GM18498 (cell line): ENCODE measurements at regions not wholly inside any gene's neighbourhood (a gene's known extent, or its start where the extent isn't known, plus 50 kb on each side); places are given as distances from the start of the nearest gene placed in this dataset.

Experiments
- ATAC-seq: cut with Tn5 transposase; IDR thresholded peaks from one replicate; pipeline ENCODE4 v1.9.1; 2021; ENCODE audit warnings: mild to moderate bottlenecking, moderate library complexity; ENCODE audit not compliant: unreplicated experiment

DNA sequence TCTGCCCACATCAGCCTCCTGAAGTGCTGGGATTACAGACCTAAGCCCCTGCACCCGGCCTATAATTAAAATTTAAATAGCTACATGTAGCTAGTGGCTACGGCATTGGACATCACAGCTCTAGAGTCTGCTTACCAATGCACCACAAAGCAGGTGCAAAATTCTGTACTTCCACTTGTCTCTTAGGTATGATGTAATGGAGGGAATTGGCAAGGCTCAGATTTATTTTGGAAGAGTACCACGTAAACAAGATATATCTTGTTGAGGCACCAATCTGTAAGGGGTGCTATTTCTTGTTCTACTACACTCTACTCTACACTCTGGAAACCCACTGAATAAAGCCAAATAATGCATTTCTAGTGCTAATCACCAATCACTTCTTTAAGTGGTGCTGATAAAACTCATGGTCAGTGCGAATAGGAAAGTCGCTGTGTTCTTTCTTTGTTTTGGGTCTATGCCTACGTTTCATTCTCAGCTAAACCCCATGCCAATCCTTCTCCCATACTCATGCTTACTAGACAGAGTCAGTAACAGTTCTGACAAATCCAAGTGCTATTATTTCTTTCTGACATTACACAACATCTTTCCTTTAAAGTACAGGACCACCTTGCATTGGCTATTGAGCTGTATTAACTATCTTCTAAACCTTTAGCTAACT lies 92.3 kb downstream of the GC start:
- no peak for ATAC-seq

DNA sequence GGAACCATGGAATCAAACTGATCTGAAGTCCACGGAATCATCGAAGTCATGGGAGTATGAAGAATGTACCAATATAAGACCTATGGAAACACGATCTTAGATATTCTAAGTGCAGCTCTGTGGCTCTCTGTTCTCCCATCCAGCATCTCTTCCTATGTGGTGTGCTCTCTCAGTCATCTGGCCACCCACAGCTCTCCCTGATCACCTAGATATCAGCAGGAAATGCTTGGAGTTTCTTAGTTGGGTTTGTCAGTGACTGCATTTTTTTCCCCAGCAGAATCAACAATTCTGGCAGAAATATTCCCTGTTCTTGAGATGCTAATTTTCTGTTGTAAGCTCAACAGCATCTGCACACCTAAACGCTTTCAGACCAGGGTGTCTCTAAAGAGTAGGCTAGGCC lies 94.1 kb downstream of the GC start:
- no peak for ATAC-seq

DNA sequence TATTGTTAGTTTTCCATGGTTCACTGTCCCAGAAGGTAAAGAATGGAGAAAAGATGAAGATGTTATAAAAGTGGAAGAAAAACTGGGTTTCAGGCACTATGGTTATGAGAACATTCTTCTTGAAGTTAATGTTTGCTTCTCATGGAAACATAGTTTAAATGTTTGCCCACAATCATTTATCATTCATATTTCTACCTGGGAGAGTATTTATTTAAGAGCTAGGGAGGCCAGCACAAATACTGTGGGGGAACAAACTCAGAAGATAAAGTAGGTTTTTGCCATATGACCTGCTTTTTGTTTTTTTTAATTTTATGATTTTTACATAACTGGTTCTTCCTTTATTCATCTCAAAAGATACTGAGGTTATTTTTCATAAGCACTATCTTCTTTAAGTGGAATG lies 96.8 kb downstream of the GC start:
- no peak for ATAC-seq

DNA sequence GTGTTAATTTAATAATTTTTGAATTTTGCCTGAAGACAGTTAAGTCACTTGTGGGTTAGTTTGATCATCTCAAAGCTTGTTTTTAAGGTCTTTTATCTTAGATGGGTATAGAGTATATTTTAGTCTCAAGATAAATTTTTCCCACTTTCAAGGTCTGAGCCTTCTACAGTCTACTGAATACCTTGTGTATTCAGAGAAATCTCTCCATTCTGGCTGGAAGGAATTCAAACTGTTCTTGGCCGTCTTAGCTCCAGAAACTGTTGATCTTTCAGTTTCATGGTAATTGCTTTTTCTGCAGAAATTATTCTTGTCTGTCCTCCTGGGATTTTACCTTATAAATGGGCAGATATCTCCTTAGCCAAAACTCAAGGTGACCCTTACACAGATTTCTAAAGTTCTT lies 97.9 kb downstream of the GC start:
- ATAC-seq = no peak

DNA sequence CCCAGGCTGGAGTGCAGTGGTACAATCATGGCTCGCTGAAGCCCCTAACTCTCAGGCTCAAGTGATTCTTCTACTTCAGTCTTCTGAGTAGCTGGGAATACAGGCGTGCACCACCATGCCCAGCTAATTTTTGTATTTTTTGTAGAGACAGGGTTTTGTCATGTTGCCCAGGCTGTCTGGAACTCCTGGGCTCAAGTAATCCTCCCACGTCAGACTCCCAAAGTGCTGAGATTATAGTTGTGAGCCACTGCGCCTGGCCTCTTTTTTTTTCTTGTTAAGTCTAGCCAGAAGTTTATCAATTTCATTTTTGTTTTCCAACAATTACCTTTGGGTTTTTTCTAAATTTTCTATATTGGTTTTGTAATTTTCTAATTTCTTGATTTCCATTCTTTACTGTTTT lies 100.6 kb downstream of the GC start:
- no peak for ATAC-seq

DNA sequence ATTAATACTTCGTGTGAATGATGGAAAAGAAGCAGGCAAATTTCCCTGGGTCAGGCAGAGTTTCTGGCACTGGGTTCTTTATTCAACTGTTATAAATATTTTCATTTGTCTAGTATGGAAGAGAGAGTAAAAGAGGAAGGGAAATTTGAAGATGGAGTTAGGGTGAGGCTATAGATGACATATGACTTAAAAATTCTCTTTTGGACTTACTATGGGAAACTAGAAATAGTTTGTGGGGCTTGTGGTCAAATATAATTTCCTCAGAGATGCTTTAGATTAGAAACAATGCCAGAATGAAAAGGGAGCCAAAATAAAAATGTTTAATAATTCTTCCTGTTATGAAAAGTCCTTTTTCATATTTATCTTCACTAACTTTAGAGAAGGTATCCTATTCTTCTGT lies 103.2 kb downstream of the GC start:
- ATAC-seq = no peak

DNA sequence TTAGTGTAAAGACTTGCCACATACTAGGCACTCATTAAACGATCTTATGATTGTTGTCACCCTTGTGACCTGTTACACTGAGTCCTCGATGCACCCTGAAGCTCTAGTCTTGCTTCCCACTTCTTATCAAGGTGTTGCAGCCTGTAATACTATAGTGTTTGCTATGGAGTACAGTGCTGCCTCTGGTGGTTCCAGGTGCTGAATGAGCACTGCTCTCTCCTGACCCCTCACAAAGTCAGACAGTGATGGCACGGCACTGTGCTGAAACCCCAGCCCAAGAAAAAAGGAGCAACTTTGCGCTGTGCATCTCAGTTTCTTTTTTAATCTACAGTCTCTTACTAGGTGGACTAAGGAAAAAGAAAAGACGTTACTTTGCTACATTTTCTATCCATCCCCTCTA lies 106.3 kb downstream of the GC start:
- no peak for ATAC-seq

DNA sequence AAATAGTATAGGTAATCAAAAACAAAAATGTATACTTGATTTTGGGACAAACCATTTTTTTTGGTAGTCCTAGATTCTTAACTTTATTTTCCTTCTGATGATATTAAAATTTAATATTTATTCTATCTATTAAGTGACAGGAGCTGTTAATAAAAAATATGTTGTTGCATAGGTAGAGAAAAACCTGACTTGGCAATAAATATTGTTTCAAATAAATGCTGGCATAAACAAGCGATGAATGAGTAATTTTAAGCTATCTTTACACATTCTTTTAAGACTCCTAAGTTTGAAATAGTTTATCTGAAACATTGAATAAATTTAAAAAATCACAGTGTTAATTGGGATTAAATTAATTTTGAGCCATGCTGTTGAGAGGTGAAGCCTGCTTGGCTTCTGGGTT lies 114.6 kb downstream of the GC start:
- ATAC-seq = no peak

DNA sequence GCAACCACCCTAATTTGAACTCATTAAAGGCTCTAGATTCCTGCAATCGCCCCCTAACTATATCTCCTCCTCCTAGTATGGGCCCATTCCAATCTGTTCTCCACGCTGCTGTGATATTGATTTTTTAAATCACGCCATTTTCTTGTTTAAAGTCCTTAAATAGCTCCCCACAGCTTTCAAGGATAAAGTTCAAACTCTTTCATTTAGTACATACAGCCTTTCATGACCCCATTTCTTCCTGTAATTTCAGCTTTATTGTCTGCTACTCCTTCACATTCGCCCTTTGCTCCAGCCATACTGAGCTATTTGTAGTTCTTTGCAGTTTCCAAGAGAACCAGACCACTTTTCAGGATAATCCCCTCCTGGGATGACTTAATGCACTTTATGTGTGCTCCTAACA lies 118.5 kb downstream of the GC start:
- ATAC-seq = no peak

DNA sequence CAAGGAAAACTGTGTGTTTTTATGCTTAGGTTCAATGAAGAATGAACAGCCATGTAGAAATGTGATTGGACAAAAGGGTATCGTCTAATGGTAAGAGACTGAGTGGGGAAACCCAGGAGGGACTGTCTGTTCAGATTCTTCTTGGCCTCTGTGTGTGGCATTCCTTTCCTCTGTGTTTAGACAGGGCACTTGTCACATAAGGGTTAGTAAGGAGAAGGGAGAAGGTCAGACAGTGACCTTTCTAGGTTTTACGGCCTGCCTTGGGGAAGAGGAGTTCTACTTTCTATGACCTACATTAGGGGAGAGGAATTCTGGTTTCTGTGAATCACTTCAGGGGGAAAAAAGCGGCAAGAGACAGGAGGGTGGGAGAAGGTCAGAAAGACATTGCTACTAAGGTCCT lies 119.5 kb downstream of the GC start:
- no peak for ATAC-seq

DNA sequence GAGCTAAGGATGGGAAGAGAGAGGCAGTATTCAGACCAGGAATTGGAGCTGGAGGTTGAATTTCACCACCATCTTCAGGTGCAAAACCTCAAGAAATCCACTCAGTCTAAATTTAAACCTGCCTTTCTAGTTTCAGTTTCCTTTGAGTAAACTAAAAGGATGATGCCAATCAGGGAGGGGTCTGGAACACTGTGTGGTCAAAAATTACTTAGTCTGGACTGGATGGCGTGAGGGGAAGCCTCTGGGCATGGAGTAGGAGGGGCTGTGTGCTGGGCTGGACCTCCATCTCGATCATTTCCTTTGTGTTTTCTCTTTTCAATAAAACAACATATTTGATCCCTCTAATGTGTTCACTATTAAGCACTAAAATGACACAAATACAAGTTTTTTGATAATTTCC lies 120.1 kb downstream of the GC start:
- peak; percentile 56 for ATAC-seq

DNA sequence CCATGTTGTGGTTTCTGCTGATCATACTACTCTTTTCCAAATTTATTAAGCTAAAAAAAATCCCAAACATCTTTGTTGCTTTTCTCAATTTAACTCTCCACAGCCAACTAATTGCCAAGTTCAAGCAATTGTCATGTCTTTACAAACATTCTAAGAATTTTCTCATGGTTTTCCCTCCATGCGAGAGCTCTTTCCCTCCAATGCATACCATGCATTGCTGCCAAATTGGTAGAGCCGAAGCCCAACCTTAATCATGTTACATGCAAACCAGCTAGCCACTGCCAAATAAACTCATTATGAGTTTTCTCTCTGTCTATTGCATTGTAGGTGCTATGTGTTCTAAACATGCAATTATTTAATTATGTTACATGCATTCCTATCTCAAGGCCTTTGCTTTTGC lies 123.9 kb downstream of the GC start:
- ATAC-seq = no peak

DNA sequence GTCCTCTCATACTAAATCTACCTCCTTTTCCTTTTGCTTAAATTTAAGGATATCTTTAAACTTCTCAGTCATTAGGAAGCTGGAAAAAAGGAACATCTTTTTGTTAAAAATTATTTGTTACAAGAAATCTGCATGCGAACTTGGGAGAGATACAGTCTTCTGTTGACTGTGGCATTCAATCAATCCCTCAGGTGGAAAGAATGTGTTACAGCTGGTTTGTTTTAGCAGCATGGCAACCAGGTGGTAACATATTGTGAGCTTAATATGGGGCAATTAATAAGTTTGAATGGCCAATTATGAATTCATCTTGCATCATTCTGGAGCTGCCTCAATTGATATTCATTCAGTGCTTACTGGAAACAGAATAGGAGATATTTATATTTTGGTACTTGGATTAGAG lies 135.0 kb downstream of the GC start:
- ATAC-seq = no peak

DNA sequence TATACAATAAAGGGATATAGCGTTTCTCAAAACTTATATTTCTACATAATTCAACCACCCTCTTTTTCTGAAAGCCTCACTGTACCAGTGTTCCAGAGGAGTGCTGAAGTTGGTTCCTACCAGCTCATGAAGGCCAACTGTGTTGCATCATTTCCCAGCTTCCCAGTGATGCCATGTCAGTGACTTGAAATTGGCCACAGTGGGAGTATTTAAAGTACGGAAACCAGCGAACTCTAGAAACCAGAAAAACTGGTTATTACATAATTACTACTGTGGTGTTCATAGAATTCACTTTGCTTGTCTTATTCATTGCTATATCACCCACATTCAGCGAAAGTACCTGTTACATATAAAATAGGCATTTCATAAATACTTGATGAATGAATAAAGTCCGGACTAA lies 135.4 kb downstream of the GC start:
- ATAC-seq = no peak

DNA sequence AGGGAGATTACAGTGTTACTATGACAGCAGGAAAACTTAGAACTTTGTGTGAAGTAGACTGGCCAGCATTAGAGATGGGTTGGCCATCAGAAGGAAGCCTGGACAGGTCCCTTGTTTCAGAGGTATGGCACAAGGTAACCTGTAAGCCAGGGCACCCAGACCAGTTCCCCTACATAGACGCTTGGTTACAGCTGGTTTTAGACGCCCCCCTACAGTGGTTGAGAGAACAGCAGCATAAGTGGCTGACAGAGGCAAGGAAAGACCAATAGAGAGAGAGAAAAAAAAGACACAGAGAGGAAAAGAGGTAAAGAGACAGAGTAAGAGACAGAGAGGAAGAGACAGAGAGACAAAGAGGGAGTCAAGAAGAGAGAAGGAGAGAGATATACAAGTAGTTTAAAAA lies 144.5 kb downstream of the GC start:
- ATAC-seq = no peak

DNA sequence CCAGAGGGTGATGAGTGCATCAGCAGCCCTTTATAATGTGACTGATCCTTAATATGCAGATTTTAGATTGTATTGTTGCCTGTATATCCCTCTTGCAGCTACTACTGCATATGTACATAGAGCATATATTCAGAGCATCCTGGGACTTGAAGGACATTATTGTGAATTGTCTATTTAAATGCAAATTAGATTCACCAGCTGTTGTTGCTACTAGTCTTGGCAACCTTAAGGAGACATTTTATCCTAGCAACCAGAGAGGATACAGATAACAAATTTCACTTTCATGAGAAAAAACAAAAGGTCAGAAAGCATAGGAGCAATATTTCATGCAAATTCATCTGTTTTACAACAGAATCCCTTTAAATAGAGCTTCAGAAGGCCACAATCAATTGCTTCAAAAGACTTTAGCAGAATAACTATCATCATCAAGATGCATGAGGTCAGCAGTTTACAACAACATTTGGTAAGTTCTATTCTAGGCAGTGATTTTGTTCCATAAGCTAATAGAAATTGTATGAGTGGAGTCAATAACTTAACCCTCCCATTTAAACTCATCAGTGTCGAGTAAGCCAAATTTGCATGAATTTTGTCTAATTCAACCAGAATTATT lies 148.6 kb downstream of the GC start:
- ATAC-seq = no peak

DNA sequence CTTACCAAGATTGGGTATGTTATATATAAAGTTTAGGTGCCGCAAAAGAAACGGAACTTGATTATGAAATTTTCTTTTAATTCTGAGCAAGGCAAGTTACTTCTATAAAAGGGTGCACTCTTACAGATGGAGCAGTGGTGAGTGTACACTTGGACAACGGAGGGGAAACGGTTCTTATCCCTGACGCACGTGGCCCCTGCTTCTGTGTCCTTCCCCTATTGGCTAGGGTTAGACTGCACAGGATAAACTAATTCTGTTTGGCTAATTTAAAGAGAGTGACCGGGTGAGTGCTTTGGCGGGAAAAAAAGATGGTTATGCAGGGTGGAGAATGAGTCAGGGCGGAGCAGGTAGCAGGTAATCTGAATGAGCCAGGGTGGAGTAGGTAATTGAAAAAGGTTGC lies 149.5 kb downstream of the GC start:
- no peak for ATAC-seq

DNA sequence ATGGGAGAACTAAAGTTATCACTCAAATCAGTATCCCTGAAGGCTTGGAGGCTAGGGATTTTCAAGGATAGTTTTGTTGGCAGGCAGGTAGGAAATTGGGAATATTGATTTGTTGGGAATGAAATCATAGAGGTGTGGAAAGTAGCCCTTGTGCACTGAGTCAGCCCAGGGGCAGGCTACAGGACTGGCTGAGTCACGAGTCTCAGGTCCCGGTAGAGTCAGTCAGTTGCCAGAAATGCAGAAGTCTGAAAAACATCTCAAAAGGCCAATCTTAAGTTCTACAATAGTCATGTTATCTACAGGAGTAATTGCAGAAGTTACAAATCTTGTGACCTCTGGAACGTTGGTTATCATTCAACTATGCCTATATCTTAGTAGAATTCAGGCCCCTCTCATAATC lies 153.1 kb downstream of the GC start:
- no peak for ATAC-seq

DNA sequence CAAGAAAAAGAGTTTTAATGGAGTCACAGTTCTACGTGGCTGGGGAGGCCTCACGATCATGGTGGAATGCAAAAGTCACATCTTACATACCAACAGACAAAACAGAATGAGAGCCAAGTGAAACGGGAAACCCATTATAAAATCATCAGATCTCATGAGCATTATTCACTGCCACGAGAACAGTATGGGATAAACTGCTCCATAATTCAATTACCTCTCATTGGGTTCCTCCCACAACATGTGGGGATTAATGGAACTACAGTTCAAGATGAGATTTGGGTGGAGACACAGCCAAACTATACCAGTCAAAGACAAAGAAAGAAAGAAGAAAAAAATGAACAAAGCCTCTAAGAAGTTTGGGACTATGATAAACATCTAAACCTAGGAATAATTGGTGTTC lies 158.9 kb downstream of the GC start:
- ATAC-seq = no peak
